ENCODE measurements at regions not wholly inside any gene's neighbourhood (a gene's known extent, or its start where the extent isn't known, plus 50 kb on each side); places are given as distances from the start of the nearest gene placed in this dataset.
"Not testable (repeated sequence)": the region's sequence is repeated elsewhere in the genome, so short reads cannot be mapped to it uniquely, and the experiment has no call there.

- no peak overlapping the region for H3K4me3 ChIP-seq (ENCODE audit: low read depth, low read length)
- no peak for TF ChIP-seq CTCF (conservative IDR thresholded peaks at IDR 0.05; ENCODE audit: low read depth, low read length)
- no peak for DNase-seq (ENCODE audit: low read depth)
These were observed 112.1 kb downstream of the ZNF737 start for GRCh38 chr19:20453425-20453935.

GRCh38 chr19:20444202-20444885, 121.2 kb downstream of the ZNF737 start:
- no peak for TF ChIP-seq CTCF (conservative IDR thresholded peaks at IDR 0.05; ENCODE audit: low read depth, low read length)
- no peak overlapping the region for H3K4me3 ChIP-seq (ENCODE audit: low read depth, low read length)
- DNase-seq (ENCODE audit: low read depth), result no peak

GRCh38 chr19:20432266-20432842, 133.2 kb downstream of the ZNF737 start:
- H3K4me3 ChIP-seq (ENCODE audit: low read depth, low read length); DNase-seq (ENCODE audit: low read depth): not testable (repeated sequence)

- TF ChIP-seq CTCF (conservative IDR thresholded peaks at IDR 0.05; ENCODE audit: low read depth, low read length), result no peak
- no peak overlapping the region for H3K4me3 ChIP-seq (ENCODE audit: low read depth, low read length)
- no peak for DNase-seq (ENCODE audit: low read depth)
These were observed 133.8 kb downstream of the ZNF737 start for GRCh38 chr19:20431826-20432225.

- peak overlapping the region; percentile 70 for H3K4me3 ChIP-seq (ENCODE audit: low read depth, low read length)
- TF ChIP-seq CTCF (conservative IDR thresholded peaks at IDR 0.05; ENCODE audit: low read depth, low read length), result no peak
- DNase-seq (ENCODE audit: low read depth), result peak; percentile 71
These were observed 142.0 kb downstream of the ZNF737 start for GRCh38 chr19:20423381-20424197.

GRCh38 chr19:20422216-20423205, 143.1 kb downstream of the ZNF737 start:
- DNase-seq (ENCODE audit: low read depth), result peak; percentile 0
- peak overlapping the region; percentile 70 for H3K4me3 ChIP-seq (ENCODE audit: low read depth, low read length)
- no peak for TF ChIP-seq CTCF (conservative IDR thresholded peaks at IDR 0.05; ENCODE audit: low read depth, low read length)
